ENCODE measurements at regions not wholly inside any gene's neighbourhood (a gene's known extent, or its start where the extent isn't known, plus 50 kb on each side); places are given as distances from the start of the nearest gene placed in this dataset.

GRCh38 chr1:119286587-119287181 lies 81.9 kb upstream of the HAO2 start:
- intact Hi-C loops (cut with DNase I, micrococcal nuclease) = loop anchor here (5.0 to 10.0 kb wide), 2 partner anchors 78 to 81 kb away; partner anchors contain the start of gene HAO2 (in 2 of the 2)
- no peak overlapping the region for H3K4me3 ChIP-seq
- H3K36me3 ChIP-seq (ENCODE audit: low read depth) = no peaks in the 10 kb centered on the region
- TF ChIP-seq CTCF (IDR thresholded peaks at IDR 0.05) = no peak
- DNase-seq = peak in 1 of 3 donors; percentile 33
- H3K4me1 ChIP-seq (ENCODE audit: low read depth) = no peaks in the 10 kb centered on the region
- H3K9me3 ChIP-seq = no peaks in the 10 kb centered on the region
- peak; percentile 61 for ATAC-seq

GRCh38 chr1:119288751-119289150 lies 79.8 kb upstream of the HAO2 start:
- no peak for TF ChIP-seq CTCF (IDR thresholded peaks at IDR 0.05)
- H3K4me3 ChIP-seq = no peak overlapping the region
- intact Hi-C loops (cut with DNase I, micrococcal nuclease) = loop anchor here (5.0 to 10.0 kb wide), 2 partner anchors 76 to 79 kb away; partner anchors contain the start of gene HAO2 (in 2 of the 2)
- ATAC-seq (no peak), DNase-seq (no peak)
- no peaks in the 10 kb centered on the region for H3K4me1 ChIP-seq (ENCODE audit: low read depth)
- H3K36me3 ChIP-seq (ENCODE audit: low read depth) = no peaks in the 10 kb centered on the region
- H3K9me3 ChIP-seq = no peaks in the 10 kb centered on the region

GRCh38 chr1:119290297-119290696 lies 78.3 kb upstream of the HAO2 start:
- Histone ChIP-seq H3K9me3 (no peaks in the 10 kb centered on the region), H3K4me3 (no peak overlapping the region), H3K36me3 (ENCODE audit: low read depth) (no peaks in the 10 kb centered on the region), H3K4me1 (ENCODE audit: low read depth) (no peaks in the 10 kb centered on the region)
- no peak for TF ChIP-seq CTCF (IDR thresholded peaks at IDR 0.05)
- DNase-seq (no peak), ATAC-seq (no peak)
- intact Hi-C loops (cut with DNase I, micrococcal nuclease) = no loop called here

GRCh38 chr1:119291611-119292206 lies 76.9 kb upstream of the HAO2 start:
- DNase-seq = no peak
- no peaks in the 10 kb centered on the region for H3K4me1 ChIP-seq (ENCODE audit: low read depth)
- no peak overlapping the region for H3K4me3 ChIP-seq
- H3K9me3 ChIP-seq = no peaks in the 10 kb centered on the region
- intact Hi-C loops (cut with DNase I, micrococcal nuclease) = no loop called here
- ATAC-seq = no peak
- TF ChIP-seq CTCF (IDR thresholded peaks at IDR 0.05) = no peak
- no peaks in the 10 kb centered on the region for H3K36me3 ChIP-seq (ENCODE audit: low read depth)

- H3K4me3 ChIP-seq = no peak overlapping the region
- no peaks in the 10 kb centered on the region for H3K9me3 ChIP-seq
- no peaks in the 10 kb centered on the region for H3K36me3 ChIP-seq (ENCODE audit: low read depth)
- no peak for TF ChIP-seq CTCF (IDR thresholded peaks at IDR 0.05)
- no peaks in the 10 kb centered on the region for H3K4me1 ChIP-seq (ENCODE audit: low read depth)
- ATAC-seq = no peak
- intact Hi-C loops (cut with DNase I, micrococcal nuclease) = no loop called here
- no peak for DNase-seq
Measured at GRCh38 chr1:119293797-119294196, 74.8 kb upstream of the HAO2 start.
